NCI-H526 treated with DMSO at 0.1 percent for 48 hours (cell line): ENCODE measurements at regions not wholly inside any gene's neighbourhood (a gene's known extent, or its start where the extent isn't known, plus 50 kb on each side); places are given as distances from the start of the nearest gene placed in this dataset.

Experiments used
- DNase-seq: peaks from one replicate; lab custom pipeline; 2025; lab: John Stamatoyannopoulos, UW

DNA sequence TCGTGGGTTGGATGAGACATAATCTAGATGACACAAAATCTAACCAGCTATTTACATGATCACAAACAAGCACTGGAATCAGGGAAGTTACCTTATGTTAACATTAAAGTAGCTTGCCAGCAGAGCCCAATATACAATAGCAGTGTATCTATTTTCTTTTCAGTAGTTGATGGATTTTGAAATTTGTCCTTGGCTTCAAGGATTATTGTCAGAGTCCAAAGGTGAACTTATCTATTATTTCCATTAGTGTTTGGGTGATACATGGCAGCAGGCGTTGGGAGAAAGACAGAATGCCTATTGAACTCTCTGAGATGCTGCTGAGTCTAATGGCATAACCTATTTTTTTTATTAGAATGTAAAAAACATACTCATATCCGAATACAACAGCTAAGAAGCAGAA is 223.2 kb upstream of the ACTBL2 start:
- no peak for DNase-seq

DNA sequence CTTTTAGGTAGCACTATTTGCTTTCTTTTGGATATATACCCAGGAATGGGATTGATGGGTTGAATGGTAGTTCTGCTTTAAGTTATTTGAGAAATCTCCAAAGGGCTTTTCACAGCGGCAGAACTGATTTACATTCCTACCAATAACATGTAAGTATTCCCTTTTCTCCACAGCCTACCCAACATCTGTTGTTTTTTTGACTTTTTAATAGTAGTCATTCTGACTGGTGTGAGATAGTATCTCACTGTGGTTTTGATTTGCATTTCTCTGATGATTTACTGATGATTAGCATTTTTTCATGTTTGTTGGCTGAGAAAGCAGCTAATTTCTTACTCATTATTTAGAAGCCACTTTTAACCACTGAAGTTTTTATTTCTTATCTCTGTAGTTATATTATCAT is 221.1 kb upstream of the ACTBL2 start:
- DNase-seq, result no peak

DNA sequence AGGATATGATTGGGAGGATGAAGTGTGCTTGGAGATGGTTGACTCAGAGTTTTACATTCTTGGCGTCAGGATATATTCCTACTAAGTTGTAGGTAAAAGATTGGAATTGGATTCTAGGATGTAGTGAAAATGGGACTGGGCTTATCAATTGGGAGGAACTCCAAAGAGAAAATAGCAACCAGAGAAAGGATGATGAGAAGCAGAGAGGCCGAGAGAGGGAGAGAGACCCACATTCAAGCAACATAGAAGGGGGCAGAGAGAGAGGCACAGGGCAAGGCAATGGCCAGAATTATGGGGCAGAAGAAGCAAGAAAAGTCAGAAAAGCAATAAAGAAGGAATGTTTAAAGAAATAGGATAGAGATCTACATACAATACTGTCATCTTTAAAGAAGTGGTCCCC is 217.9 kb upstream of the ACTBL2 start:
- DNase-seq, result no peak

DNA sequence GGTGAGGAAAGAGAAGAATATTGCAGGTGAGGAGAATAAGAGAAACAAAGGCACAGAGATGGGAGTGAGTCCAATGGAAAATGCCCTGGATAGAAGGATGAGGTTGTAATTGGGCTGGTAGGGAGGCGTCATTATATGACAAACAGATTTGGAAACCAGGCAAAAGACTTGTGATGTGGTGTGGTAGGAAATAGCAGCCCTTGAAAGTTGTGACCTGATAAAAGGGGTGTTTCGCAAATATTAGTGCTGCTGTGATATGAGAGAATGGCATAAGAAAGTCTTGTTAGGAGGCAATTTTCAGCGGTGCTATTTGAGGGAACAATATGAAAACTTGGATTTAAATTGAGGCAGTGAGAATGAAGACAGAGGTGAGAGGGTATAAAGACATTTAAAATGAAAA is 217.5 kb upstream of the ACTBL2 start:
- DNase-seq, result no peak

DNA sequence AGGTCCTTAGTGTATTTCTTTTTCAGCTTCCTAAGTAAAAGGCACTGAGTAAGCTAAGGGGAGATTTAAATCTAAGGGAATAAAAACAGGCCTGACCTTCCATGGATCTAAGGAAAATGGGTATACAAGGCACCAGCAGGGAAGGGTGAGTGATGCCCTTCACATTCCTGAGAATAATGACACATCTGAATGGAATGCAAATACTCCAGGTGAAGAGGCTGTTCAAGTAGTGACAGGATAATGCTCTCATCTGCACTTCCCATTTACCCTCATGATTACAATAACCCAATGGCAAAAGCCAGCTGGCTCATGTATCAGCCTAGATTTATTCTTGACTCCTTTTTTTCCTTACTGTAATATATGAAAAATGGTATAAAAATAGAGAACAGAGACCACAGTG is 216.2 kb upstream of the ACTBL2 start:
- DNase-seq, result no peak

DNA sequence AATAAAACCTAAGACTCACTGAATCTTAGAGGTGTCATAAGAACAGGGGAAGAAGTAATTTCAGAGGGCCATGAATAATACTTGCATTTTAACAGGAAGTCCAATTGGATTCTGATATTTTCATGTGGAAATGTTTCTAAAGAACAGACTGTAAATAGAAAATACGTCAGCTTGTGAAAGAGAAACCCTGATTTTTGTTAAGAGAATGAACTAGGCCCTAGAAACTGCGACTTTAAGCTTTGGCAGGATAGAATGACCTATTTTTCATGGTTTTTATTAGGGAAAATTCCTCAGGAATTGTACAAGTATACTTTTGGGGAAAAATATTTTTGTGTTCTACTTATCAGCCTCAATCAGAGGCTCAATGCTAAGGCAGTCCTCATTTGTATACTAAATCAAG is 215.5 kb upstream of the ACTBL2 start:
- DNase-seq, result no peak

DNA sequence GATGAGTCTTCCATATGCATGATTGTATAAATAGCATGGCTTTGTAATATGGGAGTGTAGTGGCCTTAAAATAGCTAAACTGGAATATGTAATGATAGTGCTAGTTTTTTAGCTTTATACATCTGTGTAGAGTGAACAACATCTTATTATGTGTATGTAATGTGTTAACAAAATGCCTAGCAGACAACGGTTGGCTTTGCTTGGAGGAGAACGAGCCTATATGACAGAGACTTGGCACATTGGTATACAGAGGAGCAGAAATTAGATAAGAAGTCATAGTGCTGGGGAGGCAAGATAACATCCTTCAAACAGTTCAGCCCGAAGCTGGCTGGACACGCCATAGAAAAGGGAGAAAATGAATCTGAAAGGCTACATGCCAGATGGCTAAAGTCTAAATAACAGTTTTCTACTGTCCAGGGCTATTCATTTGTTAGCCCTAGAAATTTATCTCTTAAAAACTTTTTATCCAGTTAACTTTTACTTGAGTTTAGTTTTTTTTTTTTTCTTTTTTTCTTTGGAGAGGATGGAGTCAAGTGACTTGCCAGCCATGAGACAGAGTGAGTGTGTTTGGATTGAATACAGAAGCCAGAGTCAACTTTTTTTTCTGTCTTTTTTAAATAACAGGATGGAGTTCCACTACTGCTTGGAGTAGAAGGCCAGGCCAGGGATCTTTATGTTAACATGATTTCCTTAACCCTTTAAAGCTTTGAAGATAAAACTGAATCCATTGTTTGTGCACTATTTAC is 214.4 kb upstream of the ACTBL2 start:
- DNase-seq, result no peak

DNA sequence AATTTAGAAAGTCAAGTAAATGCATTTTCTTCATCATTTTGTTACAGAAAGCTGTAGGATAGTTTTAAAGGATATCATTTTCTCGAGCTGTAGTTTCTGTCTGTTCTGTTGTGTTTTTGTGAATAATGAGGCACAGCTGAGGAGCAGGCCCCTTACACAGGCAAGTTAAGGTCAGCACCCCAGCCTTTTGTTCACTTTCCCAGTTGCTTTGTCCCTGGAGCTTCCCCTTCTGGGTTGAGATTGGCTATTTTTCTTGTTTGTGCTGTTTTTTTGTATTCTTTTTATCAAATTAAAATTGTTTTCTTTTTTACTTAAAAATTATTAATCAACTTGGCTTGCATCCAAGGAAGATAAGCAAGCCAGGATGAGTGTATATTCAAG is 213.8 kb upstream of the ACTBL2 start:
- no peak for DNase-seq

DNA sequence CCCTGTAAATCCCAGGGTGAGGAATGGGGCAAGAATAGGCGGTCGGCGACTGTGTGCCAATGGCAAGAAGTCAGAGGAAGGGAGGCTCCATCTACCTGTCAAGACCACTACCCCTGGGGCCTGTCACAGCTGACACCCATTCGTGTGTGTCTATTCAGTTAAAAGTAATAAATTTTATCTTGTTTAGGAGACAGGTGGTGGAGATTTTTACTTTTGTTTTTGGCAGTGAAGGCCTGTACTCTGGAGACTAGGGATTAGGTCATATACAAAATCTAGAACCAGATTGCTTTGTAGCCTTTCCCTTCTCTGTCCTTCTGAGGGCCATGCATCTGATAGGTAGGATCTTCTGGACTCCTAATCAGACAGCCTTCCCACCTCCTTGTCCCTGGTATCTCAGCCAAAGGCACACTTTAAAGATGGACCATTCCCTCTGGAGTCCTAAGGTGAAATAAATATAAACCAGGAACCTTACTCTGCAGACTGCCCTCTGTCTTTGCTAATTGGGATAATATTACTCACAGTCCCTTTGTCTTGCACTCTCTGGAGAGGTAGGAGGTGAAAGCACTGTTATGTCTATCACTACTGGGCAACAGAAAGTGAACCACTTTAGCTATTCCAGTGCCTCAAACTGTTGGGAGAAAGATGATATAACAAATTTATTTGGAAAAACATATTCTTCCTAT is 213.2 kb upstream of the ACTBL2 start:
- DNase-seq, result no peak

DNA sequence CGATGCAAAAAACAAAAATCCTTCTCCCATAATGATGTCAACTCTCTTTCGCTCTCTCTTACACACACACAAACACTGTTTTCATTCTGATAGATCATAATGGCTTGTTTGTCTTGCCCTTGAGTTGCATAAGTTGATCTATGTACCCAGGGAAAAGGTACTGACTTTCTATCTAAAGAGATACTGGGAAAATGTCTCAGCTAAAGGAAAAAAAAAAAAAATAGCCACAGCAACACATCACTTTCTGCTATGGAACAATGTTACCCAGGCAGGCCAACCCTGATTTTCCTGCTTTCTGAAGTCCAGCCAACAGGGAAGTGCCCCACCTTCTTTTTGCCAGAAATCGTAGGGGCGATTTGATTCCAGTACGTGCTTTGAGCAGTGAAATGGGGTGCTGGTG is 212.6 kb upstream of the ACTBL2 start:
- no peak for DNase-seq

DNA sequence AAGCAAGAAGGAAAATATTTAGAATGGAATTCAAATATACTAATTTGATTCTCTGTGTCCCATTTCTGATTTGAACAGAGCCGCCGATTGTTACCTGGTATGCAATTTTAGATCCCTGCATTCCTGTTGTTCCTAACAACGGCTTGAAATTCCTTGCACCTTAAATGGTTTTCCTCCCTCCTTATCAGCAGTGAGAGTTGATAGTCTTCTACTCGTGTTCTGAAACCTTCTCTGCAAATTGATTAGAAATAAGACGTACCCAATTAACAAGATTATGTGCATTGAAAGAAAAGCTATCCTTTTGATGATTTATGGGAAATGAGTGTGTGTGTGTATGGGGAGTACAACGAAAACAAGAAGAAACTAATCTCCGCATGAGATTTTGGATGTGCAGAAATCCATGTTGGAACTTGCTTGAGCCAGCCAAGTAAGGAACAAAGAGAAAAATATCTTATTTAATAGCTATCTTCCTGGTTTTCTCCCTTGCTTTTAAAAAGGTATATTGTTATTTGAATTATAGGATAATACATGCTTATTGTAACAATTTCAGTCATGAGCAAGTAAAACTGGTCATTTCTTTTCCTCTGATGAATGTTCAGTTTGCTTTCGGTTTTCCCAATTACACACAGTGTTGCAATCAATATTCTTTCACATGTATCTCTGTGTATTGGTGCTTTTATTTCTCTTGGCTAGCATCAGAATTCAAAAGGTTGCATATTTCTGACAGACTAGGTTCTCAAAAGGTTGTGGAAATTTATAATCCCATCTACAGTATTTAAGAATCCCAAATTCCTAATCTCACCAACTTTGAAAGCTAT is 211.1 kb upstream of the ACTBL2 start:
- no peak for DNase-seq

DNA sequence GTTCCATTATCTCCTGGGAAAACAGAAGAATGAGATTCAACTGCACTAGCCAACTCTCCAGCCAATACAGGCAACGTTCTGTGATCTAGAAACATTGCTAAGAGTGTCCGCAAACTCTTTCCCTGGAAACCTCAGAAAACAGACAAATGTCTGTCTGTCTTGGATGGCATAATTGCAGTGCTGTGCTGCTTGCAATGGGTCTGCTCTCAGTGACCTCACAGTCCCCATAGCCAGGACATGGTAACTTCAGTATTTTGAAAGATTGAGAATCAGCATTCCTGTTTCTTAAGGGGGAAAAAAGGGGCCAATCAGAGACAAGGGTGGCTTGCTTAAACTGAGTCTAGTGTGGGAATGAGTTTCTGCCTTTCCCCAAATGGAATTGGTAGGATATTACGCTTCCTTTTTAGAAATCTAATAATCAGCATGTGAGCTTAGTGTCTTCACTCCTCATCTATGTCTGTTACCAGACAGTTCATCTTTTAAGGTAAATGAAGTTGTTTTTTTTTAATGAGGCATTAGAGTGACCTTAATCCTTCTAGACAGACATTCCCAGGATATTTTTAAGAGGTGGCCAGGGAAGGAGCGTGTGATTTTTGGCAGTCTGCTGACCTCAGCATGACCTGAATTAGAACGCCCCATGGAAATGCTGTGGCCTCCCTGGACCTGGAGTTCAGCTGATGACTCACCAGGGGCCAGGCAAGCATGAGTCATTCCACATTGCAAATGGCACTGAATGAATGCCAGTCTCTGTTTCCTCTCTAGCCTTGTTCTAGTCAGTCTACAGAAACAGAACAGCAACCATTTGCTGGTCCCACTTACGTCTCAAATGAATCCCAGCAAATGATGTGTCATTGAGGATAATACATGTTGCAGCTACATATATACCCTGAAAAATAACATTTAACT is 210.2 kb upstream of the ACTBL2 start:
- no peak for DNase-seq

DNA sequence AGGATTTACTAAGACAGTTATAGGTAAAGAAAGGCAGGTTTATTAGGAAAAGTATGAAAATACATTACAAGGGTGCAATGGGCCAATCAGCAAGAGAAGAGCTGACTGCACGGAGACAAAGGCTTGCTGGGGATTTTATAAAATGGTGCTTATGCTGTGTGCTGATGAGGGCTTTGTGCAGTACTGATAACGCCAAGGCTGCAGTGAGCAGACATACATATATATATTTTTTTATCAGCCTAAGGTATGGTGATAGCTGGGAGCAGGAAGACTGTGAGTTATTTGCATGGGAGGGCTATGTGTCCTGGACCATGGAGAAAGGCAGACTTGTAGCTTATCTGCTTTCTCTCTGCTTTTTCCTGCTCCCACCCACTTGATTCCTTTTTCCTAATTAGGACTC is 208.1 kb upstream of the ACTBL2 start:
- DNase-seq, result no peak

DNA sequence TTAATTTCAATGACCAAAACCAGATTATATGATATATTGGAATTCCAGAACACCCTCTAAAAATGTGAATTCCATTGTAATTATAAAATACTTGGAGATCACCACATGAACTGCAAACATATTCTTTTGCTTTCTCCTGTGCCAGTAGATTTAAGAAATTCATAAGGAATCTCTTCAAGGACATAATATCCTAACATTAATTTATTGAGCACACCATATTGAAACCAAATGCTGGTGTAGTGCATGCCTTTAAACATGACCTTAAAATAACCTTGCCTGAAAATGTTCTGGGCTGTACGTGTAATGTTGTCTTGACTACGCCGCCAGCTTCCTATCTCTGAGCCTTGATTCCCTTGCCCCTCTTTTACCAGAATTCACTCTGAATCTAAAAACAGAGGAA is 205.0 kb upstream of the ACTBL2 start:
- DNase-seq, result no peak

DNA sequence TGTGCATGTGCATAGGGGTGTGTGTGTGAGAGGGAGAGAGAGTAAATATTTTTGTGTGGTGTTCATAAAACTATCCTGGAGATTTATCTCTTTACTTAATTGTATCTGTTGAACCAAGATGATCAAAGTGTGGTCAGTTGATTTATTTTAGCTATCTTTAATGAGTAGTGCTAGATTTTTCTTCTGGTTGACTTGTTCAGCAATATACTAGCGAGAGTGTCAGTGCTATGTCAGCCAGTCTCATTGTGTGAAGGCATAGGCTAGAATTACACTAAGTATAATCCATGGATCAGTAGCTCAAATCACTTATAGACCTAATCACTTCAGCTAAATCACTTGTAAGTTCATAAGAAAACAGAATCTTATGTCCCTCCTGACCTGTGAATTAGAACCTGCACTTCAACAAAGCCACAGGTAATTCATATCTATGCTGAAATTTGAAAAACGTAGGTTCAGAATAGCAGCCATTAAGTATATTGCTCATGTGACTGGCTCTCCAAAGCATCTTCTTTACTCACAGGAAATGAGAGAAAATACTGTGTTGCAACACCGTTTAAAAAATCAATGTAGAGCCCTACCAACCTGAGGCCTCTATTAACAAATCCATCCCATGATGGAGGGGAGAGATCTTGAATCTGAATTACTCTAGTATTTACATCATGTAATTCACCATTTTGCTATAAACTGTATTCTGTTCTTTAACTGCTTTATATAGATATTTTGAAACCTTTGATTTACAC is 203.1 kb upstream of the ACTBL2 start:
- no peak for DNase-seq

DNA sequence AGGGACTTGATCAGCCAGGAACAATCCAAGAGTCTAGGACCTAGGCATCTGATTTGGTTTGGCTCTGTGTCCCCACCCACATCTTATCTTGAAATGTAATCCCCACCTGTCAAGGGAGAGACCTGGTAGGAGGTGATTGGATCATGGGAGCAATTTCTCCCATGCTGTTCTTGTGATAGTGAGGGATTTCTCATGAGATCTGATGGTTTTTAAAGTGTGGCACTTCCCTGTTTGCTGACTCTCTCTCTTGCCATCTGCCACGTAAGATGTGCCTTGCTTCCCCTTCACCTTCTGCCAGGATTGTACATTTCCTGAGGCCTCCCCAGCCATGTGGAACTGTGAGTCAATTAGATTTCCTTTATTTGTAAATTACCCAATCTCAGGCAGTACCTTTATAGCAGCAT is 201.7 kb upstream of the ACTBL2 start:
- no peak for DNase-seq

DNA sequence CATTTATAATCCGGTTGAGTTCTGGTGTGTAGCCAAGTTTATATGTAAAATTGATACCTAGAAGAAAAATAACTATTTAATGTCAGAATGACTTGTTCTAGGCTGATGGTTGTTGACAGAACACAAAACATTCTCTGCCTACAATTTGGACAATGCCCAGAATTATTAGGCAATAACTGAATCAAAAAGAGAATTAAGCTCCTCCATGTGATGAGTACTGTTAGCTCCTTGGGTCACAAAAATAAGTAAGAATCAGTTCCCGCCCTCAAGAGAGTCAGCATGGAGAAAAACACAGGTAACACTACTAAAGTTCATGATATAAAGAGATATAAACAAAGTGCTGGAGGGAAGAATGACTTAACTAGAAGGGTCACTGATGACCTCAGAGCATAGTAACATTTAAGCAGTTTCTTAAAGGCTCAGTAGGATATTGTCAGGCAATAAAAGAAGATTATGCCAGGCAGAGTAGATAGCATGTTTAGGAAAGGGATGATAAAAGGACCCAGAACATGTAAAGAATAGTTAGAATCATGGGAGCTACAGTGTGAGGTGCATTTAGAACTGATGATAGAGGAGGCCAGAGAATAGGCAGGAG is 200.5 kb upstream of the ACTBL2 start:
- no peak for DNase-seq

DNA sequence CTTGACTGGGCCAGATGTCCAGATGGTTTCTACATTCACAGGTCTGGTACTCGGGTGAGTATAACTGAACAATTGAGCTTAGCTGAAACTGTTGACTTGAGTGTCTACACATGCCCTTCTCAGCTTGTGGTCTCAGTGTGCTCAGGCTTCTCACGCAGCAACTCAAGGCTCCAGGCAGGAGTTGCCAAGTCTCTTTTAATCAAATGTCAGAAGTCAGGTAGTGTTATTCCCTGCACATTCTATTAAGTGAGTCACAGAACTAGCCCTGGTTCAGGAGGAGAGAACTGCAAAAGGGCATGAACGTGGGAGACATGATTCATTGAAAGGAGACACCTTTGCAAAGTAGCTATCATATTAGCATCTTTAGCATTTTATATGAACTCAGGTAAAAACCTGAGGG is 199.3 kb upstream of the ACTBL2 start:
- no peak for DNase-seq

DNA sequence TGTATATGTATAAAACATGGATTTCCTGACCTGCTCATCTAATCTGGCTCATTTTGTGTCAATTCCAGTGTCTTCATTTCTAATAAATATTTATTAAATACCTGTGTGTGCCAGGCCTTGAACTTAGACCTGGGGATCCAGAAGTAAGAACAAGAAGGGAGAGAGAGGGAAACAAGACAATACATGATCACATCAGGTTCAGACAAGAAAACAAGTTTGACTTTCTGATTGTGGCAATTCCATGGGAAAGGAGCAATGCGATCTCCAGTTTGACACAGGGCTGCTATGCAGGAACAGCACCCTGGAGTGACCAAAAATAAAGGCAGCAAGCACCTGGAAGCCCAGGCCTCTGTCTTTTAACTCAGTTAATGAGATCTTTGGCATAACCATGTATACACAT is 198.1 kb upstream of the ACTBL2 start:
- DNase-seq, result no peak

DNA sequence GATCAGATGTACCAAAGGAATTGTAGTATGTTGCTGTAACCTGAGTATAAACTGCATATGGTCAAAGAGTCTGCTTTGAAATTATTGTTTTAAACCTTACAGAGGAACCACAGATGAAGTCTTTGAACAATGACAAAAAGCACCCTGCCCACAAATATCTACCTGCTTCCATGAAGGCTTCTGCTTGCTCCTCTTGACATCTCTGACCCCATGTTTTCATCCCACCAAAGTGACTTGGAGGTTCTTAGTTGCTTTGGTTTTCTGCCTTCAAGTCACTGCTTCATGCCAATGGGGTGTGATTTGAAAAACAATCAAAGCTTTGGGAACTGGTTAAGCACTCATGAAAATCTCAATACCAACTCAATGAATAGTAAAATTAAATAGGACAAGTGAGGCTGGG is 194.6 kb upstream of the ACTBL2 start:
- no peak for DNase-seq
